Liver (tissue), 8 donors: ENCODE measurements at regions not wholly inside any gene's neighbourhood (a gene's known extent, or its start where the extent isn't known, plus 50 kb on each side); places are given as distances from the start of the nearest gene placed in this dataset.

ENCODE experiments used
- DNase-seq: peaks from one replicate; pipeline ENCODE4 v3.0.0-alpha.2; 2017; ENCODE audit warnings: low spot score
- H3K27ac ChIP-seq, 2 donors: one replicate each; pipeline ENCODE4 v1.7.0; 2013; ENCODE audit warnings: inconsistent platforms in 2 of 2, low read length in 2 of 2, control low read depth in 1 of 2, low read depth in 1 of 2, mild to moderate bottlenecking in 1 of 2
- H3K27me3 ChIP-seq, 4 donors: one replicate each; pipeline versions ENCODE4 v1.6.1 to v1.7.0; 2013; ENCODE audit warnings: low read length in 3 of 4, inconsistent platforms in 1 of 4, mild to moderate bottlenecking in 1 of 4, moderate library complexity in 1 of 4; ENCODE audit not compliant: control insufficient read depth in 4 of 4, insufficient read depth in 4 of 4
- H3K36me3 ChIP-seq, 4 donors: one replicate each; pipeline versions ENCODE4 v1.6.1 to v1.7.0; 2013; ENCODE audit warnings: low read length in 3 of 4, mild to moderate bottlenecking in 3 of 4, low read depth in 1 of 4, moderate library complexity in 1 of 4; ENCODE audit not compliant: control insufficient read depth in 4 of 4, insufficient read depth in 3 of 4
- H3K4me1 ChIP-seq, 4 donors: one replicate each; pipeline versions ENCODE4 v1.6.1 to v1.7.0; 2013; ENCODE audit warnings: low read length in 3 of 4, mild to moderate bottlenecking in 3 of 4, moderate library complexity in 1 of 4; ENCODE audit not compliant: control insufficient read depth in 4 of 4, insufficient read depth in 4 of 4
- H3K4me3 ChIP-seq, 3 donors: one replicate each; pipeline versions ENCODE4 v1.6.1 to v1.7.0; 2013; ENCODE audit warnings: low read length in 3 of 3, control low read depth in 1 of 3, low read depth in 1 of 3, mild to moderate bottlenecking in 1 of 3
- H3K9ac ChIP-seq, 2 donors: one replicate each; pipeline ENCODE4 v1.7.0; 2013; ENCODE audit warnings: low read length in 2 of 2, mild to moderate bottlenecking in 2 of 2, moderate library complexity in 2 of 2, control low read depth in 1 of 2, low read depth in 1 of 2
- H3K9me3 ChIP-seq, 4 donors: one replicate each; pipeline versions ENCODE4 v1.6.1 to v1.7.0; 2013; ENCODE audit warnings: low read length in 3 of 4; ENCODE audit not compliant: control insufficient read depth in 4 of 4
- ATF3 ChIP-seq: IDR thresholded peaks from 2 replicates; pipeline ENCODE4 v1.6.1; 2016; ENCODE audit warnings: antibody characterized with exemption
- CTCF ChIP-seq: fragments of 150-350 bp; IDR thresholded peaks from 2 replicates; pipeline ENCODE4 v1.5.1; 2017; ENCODE audit warnings: improper control_type of control experiment, low read depth, low read length; ENCODE audit not compliant: missing input control
- EGR1 ChIP-seq, 2 donors: IDR thresholded peaks; 2 replicates each; pipeline ENCODE4 v1.6.1; 2016 to 2018; ENCODE audit warnings: antibody characterized with exemption in 2 of 2, low read depth in 2 of 2
- FOXA1 ChIP-seq: IDR thresholded peaks from 2 replicates; pipeline ENCODE4 v1.6.1; 2016; ENCODE audit warnings: antibody characterized with exemption
- FOXA2 ChIP-seq: IDR thresholded peaks from 2 replicates; pipeline ENCODE4 v1.6.1; 2016; ENCODE audit warnings: antibody characterized with exemption
- GABPA ChIP-seq, 2 donors: IDR thresholded peaks in 1 of 2; conservative IDR thresholded peaks in 1 of 2; 2 replicates each; pipeline ENCODE4 v1.6.1; 2016; ENCODE audit warnings: antibody characterized with exemption in 2 of 2, mild to moderate bottlenecking in 1 of 2, moderate library complexity in 1 of 2
- HNF4A ChIP-seq, 2 donors: conservative IDR thresholded peaks; 2 replicates each; pipeline ENCODE4 v1.6.1; 2016; ENCODE audit warnings: antibody characterized with exemption in 2 of 2, mild to moderate bottlenecking in 2 of 2
- HNF4G ChIP-seq: IDR thresholded peaks from 2 replicates; pipeline ENCODE4 v1.6.1; 2016; ENCODE audit warnings: antibody characterized with exemption
- JUND ChIP-seq, 2 donors: IDR thresholded peaks; 2 replicates each; pipeline ENCODE4 v1.6.1; 2016; ENCODE audit warnings: antibody characterized with exemption in 2 of 2
- MAX ChIP-seq: IDR thresholded peaks from 2 replicates; pipeline ENCODE4 v1.6.1; 2016; ENCODE audit warnings: antibody characterized with exemption
- NR2F2 ChIP-seq: IDR thresholded peaks from 2 replicates; pipeline ENCODE4 v1.6.1; 2016; ENCODE audit warnings: antibody characterized with exemption
- RAD21 ChIP-seq, 2 donors: IDR thresholded peaks; 2 replicates each; pipeline ENCODE4 v1.6.1; 2016; ENCODE audit warnings: antibody characterized with exemption in 2 of 2, mild to moderate bottlenecking in 2 of 2
- REST ChIP-seq: IDR thresholded peaks from 2 replicates; pipeline ENCODE4 v1.6.1; 2016; ENCODE audit warnings: antibody characterized with exemption, mild to moderate bottlenecking
- RXRA ChIP-seq, 2 donors: IDR thresholded peaks; 2 replicates each; pipeline ENCODE4 v1.6.1; 2017 to 2018; ENCODE audit warnings: antibody characterized with exemption in 2 of 2, mild to moderate bottlenecking in 1 of 2
- SP1 ChIP-seq: IDR thresholded peaks from 2 replicates; pipeline ENCODE4 v1.6.1; 2018; ENCODE audit warnings: antibody characterized with exemption, mild to moderate bottlenecking
- TAF1 ChIP-seq: conservative IDR thresholded peaks from 2 replicates; pipeline ENCODE4 v1.6.1; 2016; ENCODE audit warnings: antibody characterized with exemption, mild to moderate bottlenecking
- YY1 ChIP-seq: IDR thresholded peaks from 2 replicates; pipeline ENCODE4 v1.6.1; 2016; ENCODE audit warnings: antibody characterized with exemption, mild to moderate bottlenecking
- ZBTB33 ChIP-seq: IDR thresholded peaks from 2 replicates; pipeline ENCODE4 v1.6.1; 2016; ENCODE audit warnings: antibody characterized with exemption
- WGBS: extraction: QIAGEN DNeasy Blood & Tissue Kit; methylation state at CpG from one replicate; pipeline ENCODE4 v1.1.7; 2013; 5-methylcytosine and 5-hydroxymethylcytosine counted together
- donor health status: healthy.
- donor health status: healthy.
- donor health status: healthy.
- donor health status: healthy.
- donor health status: healthy.

- 35% methylated on average over 3 of the region's 3 CpGs for WGBS
- no peak overlapping the region for H3K9ac ChIP-seq
- no peak for DNase-seq
- H3K36me3 ChIP-seq: no peaks in the 10 kb centered on the region
- H3K4me3 ChIP-seq: no peak overlapping the region
- peaks cover 0 to 16% (median 2%) of the 10 kb centered on the region in 4 donors for H3K27me3 ChIP-seq
- no peak overlapping the region for H3K27ac ChIP-seq
- H3K9me3 ChIP-seq: no peaks in the 10 kb centered on the region
- H3K4me1 ChIP-seq: no peaks in the 10 kb centered on the region
- TF ChIP-seq CTCF (no peak), MAX (no peak)
These were observed 501.1 kb downstream of the KDM4C start for GRCh38 chr9:7258688-7259396.

- TF ChIP-seq REST (no peak), RXRA (IDR thresholded peaks at IDR 0.05) (no peak), JUND (IDR thresholded peaks at IDR 0.05) (no peak), NR2F2 (no peak), ZBTB33 (no peak), HNF4A (conservative IDR thresholded peaks at IDR 0.05) (no peak), SP1 (no peak), ATF3 (no peak), GABPA (IDR thresholded peaks at IDR 0.05 in 1 of 2, conservative IDR thresholded peaks at IDR 0.05 in 1 of 2) (no peak), EGR1 (IDR thresholded peaks at IDR 0.05; ENCODE audit: low read depth in 2 of 2) (no peak), CTCF (no peak), FOXA2 (no peak), YY1 (no peak), MAX (no peak), TAF1 (no peak), HNF4G (no peak), FOXA1 (no peak), RAD21 (IDR thresholded peaks at IDR 0.05) (no peak)
These were observed 489.2 kb downstream of the KDM4C start for GRCh38 chr9:7246917-7247522.

More at GRCh38 chr9:7246917-7247522, 489.2 kb downstream of the KDM4C start:
- no peaks in the 10 kb centered on the region for H3K27me3 ChIP-seq
- H3K9me3 ChIP-seq: no peaks in the 10 kb centered on the region
- H3K9ac ChIP-seq: no peak overlapping the region
- H3K4me1 ChIP-seq: no peaks in the 10 kb centered on the region
- no peak overlapping the region for H3K27ac ChIP-seq
- no peaks in the 10 kb centered on the region for H3K36me3 ChIP-seq
- no peak overlapping the region for H3K4me3 ChIP-seq
- 79% methylated on average over 3 of the region's 3 CpGs for WGBS
- DNase-seq: no peak
